ENCODE measurements at regions not wholly inside any gene's neighbourhood (a gene's known extent, or its start where the extent isn't known, plus 50 kb on each side); places are given as distances from the start of the nearest gene placed in this dataset.

DNA sequence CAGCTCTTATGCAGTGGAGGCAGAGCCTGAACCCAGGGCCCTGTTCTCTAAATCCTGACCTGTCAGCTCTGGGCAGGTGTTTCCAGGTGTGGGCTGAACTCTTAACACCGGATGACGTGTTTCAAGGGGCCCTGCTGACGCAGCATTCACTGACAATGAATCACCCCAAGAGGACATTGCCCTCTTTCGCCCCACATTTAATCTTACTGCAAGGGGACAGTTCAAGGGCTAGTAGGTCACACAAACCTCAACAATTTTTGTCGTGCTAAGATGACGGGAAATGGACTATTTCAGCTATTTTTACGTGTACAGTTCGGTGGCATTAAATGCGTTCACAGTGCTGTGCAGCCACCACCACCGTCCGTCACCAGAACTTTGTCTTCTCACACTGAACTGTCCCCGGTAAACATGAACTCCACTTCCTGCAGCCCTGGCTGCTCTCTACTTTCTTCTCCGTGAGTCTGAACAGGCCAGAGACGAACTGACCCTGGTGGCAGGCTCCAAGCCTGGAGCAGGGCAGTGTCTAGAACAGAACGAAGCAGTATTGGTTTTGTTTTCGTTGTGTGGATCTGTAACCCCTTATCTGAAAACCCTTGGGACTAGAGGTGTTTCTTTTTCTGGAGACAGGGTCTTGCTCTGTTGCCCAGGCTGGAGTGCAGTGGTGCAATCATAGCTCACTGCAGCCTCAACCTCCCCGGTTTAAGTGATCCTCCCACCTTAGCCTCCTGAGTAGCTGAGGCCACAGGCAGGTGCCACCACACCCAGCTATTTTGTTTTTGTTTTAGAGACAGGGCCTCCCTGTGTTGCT lies 88.4 kb upstream of the CIBAR2 start (continued):
- TF ChIP-seq, protein P1, sequence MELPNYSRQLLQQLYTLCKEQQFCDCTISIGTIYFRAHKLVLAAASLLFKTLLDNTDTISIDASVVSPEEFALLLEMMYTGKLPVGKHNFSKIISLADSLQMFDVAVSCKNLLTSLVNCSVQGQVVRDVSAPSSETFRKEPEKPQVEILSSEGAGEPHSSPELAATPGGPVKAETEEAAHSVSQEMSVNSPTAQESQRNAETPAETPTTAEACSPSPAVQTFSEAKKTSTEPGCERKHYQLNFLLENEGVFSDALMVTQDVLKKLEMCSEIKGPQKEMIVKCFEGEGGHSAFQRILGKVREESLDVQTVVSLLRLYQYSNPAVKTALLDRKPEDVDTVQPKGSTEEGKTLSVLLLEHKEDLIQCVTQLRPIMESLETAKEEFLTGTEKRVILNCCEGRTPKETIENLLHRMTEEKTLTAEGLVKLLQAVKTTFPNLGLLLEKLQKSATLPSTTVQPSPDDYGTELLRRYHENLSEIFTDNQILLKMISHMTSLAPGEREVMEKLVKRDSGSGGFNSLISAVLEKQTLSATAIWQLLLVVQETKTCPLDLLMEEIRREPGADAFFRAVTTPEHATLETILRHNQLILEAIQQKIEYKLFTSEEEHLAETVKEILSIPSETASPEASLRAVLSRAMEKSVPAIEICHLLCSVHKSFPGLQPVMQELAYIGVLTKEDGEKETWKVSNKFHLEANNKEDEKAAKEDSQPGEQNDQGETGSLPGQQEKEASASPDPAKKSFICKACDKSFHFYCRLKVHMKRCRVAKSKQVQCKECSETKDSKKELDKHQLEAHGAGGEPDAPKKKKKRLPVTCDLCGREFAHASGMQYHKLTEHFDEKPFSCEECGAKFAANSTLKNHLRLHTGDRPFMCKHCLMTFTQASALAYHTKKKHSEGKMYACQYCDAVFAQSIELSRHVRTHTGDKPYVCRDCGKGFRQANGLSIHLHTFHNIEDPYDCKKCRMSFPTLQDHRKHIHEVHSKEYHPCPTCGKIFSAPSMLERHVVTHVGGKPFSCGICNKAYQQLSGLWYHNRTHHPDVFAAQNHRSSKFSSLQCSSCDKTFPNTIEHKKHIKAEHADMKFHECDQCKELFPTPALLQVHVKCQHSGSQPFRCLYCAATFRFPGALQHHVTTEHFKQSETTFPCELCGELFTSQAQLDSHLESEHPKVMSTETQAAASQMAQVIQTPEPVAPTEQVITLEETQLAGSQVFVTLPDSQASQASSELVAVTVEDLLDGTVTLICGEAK (IDR thresholded peaks at IDR 0.05) = no peak
- TF ChIP-seq, protein P1 (CRISPR knock-in tag; IDR thresholded peaks at IDR 0.05) = peak; percentile 24; the same call in 1 of the 2 replicates
- no peak for TF ChIP-seq HNRNPK (IDR thresholded peaks at IDR 0.05; ENCODE audit: low read depth, low read length, poor library complexity, severe bottlenecking)
- TF ChIP-seq, protein P2, sequence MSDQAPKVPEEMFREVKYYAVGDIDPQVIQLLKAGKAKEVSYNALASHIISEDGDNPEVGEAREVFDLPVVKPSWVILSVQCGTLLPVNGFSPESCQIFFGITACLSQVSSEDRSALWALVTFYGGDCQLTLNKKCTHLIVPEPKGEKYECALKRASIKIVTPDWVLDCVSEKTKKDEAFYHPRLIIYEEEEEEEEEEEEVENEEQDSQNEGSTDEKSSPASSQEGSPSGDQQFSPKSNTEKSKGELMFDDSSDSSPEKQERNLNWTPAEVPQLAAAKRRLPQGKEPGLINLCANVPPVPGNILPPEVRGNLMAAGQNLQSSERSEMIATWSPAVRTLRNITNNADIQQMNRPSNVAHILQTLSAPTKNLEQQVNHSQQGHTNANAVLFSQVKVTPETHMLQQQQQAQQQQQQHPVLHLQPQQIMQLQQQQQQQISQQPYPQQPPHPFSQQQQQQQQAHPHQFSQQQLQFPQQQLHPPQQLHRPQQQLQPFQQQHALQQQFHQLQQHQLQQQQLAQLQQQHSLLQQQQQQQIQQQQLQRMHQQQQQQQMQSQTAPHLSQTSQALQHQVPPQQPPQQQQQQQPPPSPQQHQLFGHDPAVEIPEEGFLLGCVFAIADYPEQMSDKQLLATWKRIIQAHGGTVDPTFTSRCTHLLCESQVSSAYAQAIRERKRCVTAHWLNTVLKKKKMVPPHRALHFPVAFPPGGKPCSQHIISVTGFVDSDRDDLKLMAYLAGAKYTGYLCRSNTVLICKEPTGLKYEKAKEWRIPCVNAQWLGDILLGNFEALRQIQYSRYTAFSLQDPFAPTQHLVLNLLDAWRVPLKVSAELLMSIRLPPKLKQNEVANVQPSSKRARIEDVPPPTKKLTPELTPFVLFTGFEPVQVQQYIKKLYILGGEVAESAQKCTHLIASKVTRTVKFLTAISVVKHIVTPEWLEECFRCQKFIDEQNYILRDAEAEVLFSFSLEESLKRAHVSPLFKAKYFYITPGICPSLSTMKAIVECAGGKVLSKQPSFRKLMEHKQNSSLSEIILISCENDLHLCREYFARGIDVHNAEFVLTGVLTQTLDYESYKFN (CRISPR knock-in tag; conservative IDR thresholded peaks at IDR 0.05) = peak; percentile 80
- peak; percentile 52; the same call in 1 of the 2 replicates for TF ChIP-seq ZSCAN31 (CRISPR knock-in tag; IDR thresholded peaks at IDR 0.05; ENCODE audit: low read depth)
- peak; percentile 69; the same call in 1 of the 2 replicates for TF ChIP-seq ETV5 (CRISPR knock-in tag; IDR thresholded peaks at IDR 0.05; ENCODE audit: borderline replicate concordance)
- TF ChIP-seq NR2F1 (CRISPR knock-in tag; IDR thresholded peaks at IDR 0.05) = peak in 1 of 2 experiments; percentile 73; a peak in 2 of 4 replicates
- TF ChIP-seq KLF16 (CRISPR knock-in tag; IDR thresholded peaks at IDR 0.05) = peak in 1 of 2 experiments; percentile 40; a peak in 1 of 4 replicates
- TF ChIP-seq ZBTB42 (CRISPR knock-in tag; IDR thresholded peaks at IDR 0.05) = peak; percentile 90; the same call in 1 of the 2 replicates
- TF ChIP-seq, protein P3, sequence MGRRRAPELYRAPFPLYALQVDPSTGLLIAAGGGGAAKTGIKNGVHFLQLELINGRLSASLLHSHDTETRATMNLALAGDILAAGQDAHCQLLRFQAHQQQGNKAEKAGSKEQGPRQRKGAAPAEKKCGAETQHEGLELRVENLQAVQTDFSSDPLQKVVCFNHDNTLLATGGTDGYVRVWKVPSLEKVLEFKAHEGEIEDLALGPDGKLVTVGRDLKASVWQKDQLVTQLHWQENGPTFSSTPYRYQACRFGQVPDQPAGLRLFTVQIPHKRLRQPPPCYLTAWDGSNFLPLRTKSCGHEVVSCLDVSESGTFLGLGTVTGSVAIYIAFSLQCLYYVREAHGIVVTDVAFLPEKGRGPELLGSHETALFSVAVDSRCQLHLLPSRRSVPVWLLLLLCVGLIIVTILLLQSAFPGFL (CRISPR knock-in tag; IDR thresholded peaks at IDR 0.05) = no peak
- TF ChIP-seq ZBTB7A (CRISPR knock-in tag; IDR thresholded peaks at IDR 0.05) = no peak
- TF ChIP-seq TBX2 (CRISPR knock-in tag; IDR thresholded peaks at IDR 0.05; ENCODE audit: borderline replicate concordance) = peak; percentile 79
- TF ChIP-seq ZSCAN25 (CRISPR knock-in tag; IDR thresholded peaks at IDR 0.05) = no peak
- TF ChIP-seq RXRB (CRISPR knock-in tag; IDR thresholded peaks at IDR 0.05; ENCODE audit: borderline replicate concordance) = peak; percentile 70
